GM21423 (cell line): ENCODE measurements at regions not wholly inside any gene's neighbourhood (a gene's known extent, or its start where the extent isn't known, plus 50 kb on each side); places are given as distances from the start of the nearest gene placed in this dataset.

Source experiments
- ATAC-seq: cut with Tn5 transposase; IDR thresholded peaks from one replicate; pipeline ENCODE4 v1.9.1; 2021; ENCODE audit warnings: mild to moderate bottlenecking, moderate library complexity; ENCODE audit not compliant: unreplicated experiment

DNA sequence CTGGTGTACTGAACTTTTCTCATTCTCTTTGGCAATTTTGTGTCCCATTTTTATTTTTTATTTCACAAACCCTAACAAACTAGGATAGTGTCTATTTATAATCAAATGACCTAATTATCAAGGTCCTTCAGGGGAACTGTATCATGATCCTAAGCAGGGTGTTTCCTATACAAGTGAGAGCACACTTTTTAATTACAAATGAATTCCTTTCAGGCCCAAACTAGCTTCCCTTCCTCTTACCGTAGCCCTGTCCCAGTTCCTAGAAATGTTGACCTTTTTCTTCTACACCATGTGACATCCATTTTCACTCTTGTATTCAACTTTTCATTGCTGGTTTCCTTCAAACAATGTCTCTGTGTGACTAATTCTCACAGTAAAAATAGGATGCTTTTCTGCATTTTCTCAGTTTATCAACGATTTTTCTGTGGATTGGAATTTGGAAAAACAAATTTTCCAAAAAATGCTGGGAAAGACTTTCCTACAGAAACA lies 411.4 kb downstream of the CCDC91 start:
- ATAC-seq: no peak

DNA sequence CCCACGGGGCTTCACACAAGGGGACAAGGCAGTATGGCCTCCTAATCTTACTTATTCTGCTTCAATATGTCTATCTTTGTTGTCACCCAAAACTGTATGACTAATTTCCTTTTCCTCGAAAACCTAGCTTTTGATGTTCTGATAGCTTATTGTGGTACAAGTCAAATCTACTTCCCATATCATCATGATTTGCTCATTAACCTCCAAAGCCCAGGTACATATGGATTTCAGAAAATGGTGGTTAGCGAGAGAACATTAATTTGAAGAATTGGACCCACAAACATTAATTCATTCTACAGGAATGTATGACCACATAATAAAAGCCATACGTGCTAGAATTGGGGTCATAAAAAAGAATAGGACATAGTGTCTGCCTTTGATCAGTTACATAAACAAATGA lies 412.5 kb downstream of the CCDC91 start:
- ATAC-seq: no peak

DNA sequence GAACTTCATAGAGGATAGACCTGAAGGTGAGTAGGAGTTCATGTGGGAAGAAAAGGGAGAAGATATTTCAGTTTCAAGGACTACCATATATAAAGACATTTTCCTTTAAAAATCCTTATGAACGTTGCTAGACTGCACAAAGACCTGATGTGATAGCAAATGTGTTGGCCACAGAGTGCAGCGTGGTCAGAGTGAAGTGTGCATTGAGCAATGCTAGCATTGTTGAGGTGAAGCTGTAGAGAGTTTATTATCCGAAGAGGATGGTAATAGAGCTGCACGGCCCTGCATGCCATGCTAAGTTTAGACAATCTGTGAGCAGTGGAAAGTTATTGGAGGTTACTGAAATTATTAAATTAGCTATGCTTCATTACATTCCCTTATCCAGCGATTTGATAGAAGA lies 413.0 kb downstream of the CCDC91 start:
- ATAC-seq: no peak

DNA sequence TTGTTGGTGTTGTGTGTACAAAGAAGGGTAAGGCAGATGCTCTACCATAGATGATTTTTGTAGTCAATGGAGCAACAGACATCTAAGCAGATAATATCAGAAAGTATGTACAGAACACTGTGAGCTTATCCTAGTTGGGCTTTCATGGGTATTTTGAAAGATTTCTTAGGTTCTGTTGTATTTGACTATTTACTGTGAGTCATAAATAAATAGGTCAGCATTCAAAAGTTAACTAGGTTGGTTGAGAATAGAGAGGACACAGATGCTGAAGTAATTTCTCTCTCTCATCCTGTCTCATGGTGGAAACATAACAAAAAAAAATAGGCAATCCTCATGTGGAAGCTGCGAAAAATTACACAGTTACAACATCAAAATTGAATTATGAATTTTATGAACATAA lies 413.5 kb downstream of the CCDC91 start:
- ATAC-seq: no peak

DNA sequence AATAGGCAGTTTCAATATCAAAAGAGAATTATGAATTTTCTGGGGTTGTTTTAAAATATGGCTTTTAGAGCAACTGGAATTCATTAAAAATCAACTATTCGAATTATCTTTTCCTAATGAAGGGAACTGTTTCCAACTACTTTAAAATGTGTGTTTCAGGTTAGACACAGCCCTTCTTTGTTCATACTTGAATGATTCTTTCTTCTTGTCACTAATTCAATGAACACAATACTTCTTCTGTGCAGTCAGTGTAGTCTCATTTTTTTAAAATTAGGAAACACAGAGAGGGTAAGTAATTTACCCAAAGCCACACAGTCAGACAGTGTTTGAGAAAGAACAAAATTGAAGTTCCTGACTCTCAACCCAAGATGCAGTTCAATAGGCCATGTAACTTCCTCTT lies 414.0 kb downstream of the CCDC91 start:
- ATAC-seq: no peak

DNA sequence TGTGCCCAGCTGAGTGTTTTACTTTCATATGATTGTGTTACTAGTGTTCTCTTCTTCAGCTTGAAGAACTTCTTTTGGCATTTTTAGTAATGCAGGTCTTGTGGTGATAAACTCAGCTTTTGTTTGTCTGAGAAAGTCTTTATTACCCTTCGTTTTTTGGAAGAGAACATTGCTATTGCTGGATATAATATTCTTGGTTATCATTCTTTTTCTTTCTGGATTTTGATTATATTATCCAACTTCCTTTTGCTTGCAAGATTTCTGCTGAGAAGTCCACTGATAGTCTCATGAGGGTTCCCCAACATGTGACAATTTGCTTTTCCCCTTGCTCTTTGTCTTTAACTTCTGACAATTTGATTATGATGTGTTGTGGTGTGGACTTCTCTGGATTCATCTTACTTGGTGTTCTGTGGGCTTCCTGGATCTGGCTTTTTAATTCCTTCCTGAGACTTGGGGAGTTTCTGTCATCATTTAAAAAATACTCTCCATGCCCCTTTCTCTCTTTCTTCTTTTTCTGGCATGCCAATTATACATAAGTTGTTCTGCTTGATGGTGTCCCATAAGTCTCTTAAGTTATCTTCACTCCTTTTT lies 416.8 kb downstream of the CCDC91 start:
- no peak for ATAC-seq

DNA sequence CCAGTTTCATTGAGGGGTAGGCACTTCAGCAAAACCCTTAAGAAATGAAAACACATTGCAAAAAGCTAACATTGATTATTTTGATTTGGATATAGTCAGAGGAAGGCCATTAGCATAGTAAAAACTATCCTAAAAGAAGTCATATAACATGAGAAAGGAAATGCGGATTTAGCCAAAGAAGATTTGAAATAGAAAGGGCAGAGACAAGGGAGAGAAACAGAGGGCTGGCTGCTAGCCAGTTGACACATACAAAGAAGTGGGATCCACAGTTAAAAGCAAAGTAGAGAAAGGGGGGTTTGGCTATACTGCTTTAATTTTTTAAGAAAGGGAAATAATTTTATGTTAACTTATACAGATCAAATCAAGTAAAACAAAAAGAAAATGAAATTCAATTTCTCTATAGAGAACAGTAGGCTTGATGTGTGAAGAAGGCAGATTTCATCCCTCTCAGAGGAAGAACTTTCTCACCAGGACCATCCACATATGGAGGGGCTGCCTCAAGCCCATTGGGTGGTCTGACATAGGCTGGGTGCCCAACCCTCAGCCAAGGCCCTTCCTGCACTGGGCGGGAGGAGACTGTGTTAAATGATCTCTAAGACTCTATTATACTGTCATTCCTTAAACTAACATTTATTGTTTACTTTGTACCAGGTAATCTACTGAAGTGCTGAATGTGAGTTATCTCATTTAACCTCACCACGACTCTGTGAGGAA lies 420.3 kb downstream of the CCDC91 start:
- ATAC-seq: no peak

DNA sequence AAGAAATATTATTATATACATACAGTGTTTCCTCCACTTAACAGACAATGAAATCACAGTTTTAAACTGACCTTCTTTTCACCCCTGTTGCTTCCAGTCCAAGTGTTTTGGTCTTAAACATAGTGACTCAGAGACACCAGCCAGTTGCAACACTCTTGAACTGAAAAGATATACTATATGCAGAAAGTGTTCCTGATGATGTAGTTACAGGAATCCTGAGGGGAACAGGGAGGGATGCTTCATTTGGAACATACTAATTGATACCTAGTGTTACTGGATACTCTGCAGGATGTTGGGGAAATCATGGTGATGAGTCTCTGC lies 420.8 kb downstream of the CCDC91 start:
- ATAC-seq: no peak

DNA sequence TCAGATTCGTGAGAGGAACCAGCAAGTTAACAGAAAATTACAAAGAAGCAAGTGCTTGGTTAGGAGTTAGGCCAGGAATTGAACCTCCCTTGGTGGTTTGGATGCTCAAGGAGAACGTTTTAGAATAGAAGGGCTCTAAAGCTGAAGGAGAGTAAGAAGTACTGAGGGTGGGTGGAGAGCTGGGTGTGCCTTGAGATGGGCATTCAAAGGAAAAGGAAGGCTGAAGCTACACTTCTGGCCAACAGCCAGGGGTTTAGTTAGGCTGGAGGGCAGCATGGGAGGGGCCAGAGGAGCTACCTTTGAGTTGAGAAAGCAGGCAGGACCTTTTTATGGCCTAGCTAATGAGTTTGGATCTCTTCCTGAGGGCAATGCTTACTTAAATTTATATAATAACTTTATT lies 421.2 kb downstream of the CCDC91 start:
- no peak for ATAC-seq

DNA sequence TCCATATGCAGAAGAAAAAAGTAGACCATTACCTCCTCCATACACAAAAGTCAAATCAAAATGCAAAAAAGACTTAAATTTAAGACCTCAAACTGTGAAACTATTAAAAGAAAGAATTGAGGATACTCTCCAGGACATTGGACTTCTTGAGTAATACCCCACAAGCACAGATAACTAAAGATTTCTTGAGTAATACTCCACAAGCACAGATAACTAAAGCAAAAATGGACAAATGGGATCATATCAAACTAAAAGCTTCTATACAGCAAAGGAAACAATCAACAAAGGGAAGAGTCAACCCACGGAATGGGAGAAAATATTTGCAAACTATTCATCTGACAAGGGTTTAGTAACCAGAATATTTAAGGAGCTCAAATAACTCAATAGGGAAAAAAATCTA lies 427.9 kb downstream of the CCDC91 start:
- no peak for ATAC-seq

DNA sequence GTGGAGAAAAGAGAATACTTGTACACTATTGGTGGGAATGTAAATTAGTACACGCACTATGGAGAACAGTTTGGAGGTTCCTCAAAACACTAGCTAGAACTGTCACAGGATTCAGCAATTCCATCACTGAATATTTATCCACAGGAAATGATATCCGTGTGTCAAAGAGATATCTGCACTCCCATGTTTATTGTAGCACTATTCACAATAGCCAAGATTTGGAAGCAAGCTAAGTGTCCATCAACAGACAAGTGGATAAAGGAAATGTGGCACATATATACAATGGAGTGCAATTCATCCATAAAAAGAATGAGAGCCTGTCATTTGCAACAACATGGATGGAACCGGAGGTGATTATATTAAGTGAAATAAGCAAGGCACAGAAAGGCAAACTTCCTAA lies 428.5 kb downstream of the CCDC91 start:
- ATAC-seq: no peak

DNA sequence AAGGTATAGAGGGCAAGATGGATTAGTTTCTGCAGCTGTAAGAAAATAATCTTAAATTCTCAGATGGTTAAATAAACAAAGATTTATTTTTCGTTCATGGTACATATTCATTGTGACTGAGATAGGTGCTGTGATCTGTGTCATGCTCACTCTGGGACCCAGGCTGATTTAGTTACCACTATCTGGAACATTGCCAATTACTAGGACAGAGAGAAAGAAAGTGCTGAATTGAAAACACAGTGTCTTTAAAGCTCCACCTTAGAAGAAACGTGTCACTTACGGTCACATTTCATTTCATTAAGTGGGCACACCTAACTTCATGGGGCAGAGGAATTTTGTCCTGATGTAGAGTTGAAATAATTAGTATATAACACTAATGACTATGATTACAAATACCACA lies 430.0 kb downstream of the CCDC91 start:
- no peak for ATAC-seq

DNA sequence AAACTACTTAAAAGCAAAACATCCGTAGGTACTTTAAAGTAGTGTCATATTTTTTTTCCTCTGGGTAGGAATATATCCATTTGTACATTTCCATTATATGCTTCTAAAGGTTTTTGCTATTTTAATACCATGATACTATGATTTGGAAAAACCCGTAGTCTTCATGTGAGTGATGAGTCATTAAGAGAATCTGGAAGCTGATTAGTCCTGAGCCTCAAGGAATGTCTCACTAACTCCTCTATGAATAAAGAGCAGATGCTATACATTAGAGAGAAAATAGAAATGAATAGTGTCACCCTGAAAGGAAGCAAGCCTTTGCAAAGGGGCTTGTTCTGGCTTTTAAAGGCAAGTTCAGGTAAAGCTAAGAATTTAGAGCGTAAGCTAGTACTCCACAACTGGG lies 432.1 kb downstream of the CCDC91 start:
- no peak for ATAC-seq

DNA sequence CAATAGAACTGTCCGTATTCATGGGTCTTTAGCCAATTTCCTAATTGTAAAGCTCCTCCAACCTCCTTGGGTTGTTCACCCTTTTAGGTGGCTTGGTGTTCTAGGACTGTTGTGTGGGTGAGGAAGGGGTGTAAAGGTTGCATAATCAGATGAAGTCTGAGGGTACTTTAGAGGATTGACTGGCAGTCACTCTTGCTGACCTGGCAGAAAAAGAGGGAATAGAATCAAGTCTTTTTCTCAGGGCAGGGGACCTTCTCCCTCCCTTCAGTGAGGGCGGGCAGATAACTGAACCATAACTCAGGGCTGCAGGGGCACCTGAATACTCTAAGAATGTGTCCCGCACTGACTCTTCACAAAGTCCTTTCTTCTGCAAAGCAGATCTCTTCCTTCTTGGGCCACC lies 436.2 kb downstream of the CCDC91 start:
- ATAC-seq: no peak

DNA sequence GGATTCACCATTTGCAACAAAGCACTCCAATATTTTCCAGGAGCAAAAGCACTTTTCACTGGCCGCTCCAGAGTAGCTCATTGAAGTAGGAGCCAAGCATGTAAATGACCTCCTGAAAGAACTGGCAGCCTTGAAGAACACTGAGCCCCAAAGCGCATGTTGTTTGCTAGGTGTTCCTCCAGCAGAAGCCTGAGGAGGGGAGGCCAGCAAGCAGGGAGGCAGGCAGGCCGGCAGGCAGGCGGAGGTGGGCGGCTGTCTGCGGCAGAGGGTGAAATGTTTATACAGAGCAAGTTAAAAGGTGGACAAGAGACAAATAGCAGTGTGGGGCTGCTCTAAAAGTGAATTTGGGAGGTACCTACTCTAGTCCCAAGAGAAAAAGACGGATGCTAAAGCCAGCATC lies 439.4 kb downstream of the CCDC91 start:
- ATAC-seq: no peak

DNA sequence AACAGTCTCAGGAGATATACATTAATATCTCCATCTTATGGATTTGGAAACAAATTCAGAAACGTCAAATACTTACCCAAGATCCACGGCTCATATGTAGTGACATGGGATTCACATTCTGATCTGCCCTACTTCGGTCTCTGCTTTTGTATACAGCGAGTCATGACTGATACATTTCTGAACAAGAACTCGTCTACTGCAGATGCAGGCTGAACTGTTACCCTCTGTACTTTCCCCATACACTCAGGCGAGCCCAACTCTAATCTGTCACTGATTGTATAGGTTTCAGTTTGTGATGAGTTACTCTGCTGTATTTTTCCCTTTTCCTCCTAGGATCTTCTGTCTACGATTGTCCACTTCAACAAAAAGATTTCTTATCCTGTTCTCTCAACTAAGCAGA lies 441.6 kb downstream of the CCDC91 start:
- no peak for ATAC-seq

DNA sequence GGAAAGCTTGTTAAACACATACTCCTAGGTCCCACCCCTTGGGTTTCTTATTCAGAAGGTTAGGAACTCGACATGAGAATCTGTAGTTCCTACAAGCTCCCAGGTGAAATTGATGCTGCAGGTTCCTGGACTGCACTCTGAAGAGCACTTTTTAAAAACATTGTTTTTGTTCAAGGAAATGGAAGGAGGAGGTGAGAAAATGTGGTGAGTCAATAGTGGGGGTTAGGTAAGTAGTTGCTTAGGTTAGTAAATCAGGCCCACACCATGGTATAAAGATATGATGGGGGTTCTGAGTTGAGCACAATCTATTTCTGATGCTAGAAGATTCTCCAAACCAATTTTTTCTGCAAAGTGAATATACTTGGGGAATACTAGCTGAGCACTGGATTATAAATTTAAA lies 450.3 kb downstream of the CCDC91 start:
- ATAC-seq: no peak

DNA sequence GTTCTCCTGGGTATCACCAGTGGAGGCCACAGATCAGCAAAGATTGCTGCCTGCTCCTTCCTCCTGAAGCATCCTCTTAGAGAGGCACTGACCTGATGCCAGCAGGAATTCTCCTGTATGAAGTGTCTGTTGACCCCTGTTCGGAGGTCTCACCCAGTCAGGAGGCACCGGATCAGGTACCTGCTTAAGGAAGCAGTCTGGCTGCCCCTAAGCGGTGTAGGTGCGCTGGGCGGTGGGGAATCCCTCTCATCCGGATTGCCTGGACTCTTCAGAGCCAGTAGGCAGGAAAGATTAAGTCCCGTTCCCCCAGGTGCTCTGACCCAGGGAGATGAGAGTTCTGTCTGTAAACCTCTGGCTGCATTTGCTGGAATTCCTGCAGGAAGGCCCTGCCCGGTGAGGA lies 455.2 kb downstream of the CCDC91 start:
- no peak for ATAC-seq

DNA sequence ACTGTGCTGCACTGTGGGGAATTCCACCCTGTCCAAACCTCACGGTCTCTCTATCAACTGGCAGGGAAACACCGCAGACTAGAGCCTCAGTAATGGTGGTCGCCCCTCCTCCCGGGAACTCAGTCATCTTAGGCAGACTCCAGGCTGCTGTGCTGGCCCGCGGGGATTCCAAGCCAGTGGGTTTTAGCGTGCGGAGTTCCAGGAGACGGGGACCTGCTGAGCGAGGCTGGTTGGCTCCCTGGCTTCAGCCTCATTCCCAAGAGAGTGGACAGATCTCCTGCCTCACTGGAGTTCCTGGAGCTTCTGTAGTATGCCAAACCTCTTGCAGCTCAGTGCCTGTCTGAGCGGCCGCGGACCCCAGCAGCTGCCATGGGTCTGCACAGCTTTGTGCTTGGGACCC lies 455.6 kb downstream of the CCDC91 start:
- no peak for ATAC-seq

DNA sequence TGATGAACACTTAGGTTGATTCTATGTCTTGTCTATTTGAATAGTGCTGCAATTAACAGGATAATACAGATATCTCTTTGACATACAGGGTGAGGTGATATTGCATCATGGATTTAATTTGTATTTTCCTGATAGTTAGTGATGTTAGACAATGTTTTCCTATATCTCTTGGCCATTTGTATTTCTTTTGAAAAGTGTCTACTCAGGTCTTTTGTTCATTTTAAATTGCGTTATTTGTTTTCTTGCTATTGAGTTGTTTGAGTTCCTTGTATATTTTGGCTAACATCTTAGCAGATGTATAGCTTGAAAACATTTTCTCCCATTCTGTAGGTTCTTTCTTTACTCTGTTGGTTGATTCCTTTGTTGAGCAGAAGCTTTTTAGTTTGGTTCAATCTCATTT lies 460.6 kb downstream of the CCDC91 start:
- no peak for ATAC-seq

DNA sequence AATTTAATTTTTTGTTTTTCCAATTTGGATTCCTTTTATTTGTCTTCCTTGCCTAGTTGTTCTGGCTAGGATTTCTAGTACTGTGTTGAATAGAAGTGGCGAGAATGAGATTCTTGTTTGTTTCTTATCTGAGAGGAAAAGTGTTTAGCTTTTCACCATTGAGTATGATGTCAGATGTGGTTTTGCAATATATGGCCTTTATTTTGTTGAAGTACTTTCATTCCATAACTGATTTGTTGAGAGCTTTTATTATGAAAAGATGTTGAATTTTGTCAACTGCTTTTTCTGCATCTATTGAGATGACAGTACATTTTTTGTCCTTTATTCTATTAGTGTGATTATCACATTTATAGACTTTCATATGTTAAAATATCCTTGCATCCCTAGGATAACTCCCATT lies 462.0 kb downstream of the CCDC91 start:
- ATAC-seq: no peak

DNA sequence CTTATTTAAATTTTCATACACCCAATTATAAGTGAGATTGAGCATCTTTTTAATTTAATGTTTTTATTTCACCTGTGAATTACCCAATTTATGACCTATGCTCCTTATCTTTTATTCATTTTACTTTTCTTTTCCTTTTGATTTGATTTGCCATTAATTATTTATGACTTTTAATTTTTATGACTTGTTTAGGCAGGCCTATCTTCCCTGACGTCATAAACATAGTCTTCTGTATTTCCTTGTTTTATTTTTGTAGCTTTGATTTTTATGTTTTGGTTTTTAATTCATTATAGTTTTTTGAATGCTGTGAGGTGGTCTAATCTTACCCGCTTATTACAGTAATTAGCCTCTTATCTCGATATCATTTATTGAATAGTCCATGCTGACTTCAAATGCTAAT lies 467.1 kb upstream of the FAR2 start:
- ATAC-seq: no peak

DNA sequence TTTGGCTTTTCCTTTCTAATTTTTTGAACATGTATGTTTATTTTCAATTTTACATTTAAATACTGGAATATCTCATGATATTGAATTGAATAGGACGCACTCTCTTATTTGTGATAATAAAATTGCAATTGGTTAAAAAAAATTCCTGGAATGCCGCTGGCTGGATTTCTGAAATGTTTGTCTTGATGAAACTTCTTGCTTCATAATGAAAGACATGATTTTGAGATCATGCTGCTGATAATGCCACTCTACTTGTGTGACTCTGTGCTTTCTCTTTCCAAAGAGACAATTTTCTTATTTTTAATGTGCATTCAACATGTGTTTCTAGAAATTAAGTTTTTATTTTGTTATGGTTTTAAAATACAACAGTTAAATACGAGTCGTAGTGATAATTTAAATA lies 465.7 kb upstream of the FAR2 start:
- ATAC-seq: no peak
